Brain pericyte (primary cell): ENCODE measurements at regions not wholly inside any gene's neighbourhood (a gene's known extent, or its start where the extent isn't known, plus 50 kb on each side); places are given as distances from the start of the nearest gene placed in this dataset.
"Not testable (repeated sequence)": the region's sequence is repeated elsewhere in the genome, so short reads cannot be mapped to it uniquely, and the experiment has no call there.

ENCODE experiments used
- DNase-seq: peaks from one replicate; pipeline ENCODE4 v3.0.0-alpha.2; 2012; ENCODE audit warnings: low read depth, low spot score

DNA sequence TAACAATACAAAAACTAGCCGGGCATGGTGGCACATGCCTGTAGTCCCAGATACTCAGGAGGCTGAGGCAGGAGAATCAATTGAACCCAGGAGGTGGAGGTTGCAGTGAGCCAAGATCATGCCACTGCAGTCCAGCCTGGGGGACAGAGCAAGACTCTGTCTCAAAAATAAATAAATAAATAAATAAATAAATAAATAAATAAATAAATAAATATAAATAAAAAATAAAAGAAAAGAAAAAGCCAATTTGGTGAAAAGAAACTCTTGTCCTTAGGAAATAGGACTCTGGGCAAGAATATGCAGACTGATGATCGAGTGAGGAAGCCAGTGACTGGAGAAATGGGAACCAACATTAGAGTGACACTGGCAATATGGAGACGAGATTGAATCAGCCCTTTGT, 171.9 kb upstream of the DCC start:
- not testable (repeated sequence) for DNase-seq

DNA sequence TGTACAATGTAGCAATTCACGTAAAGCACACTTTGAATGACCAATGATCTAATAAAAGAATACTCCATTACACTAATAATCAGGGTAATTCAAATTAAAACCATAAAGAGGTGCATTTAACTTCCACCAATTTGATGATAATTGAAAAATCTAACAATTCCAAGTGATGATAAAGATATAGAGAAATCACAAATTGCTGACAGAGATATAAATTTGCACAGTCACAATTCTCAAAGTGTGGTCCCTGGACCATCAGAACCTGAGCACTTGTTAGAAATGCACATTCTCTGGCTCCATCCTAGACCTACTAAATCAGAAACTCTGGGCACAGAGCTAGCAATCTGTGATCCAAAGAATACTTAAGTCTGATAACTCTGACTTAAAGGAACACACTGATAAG, 165.8 kb upstream of the DCC start:
- DNase-seq: no peak

DNA sequence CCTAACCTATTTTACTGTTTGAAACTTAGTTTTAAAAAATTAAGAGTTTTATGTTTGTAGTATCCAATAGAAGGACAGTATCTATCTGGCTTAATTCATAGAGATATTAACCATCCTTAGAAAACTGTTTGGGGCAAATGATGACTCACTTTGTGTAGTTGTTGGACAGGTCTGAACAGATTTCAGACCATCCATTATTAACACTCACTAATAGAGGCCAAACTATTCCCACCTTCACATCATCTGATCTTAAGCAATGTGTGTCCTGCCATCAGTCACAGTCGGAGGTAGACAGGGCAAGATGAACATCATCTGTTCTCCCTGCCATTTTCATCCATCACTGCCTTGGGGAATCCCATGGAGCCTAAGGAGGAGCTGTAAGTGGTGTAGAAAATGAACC, 164.6 kb upstream of the DCC start:
- DNase-seq: no peak

DNA sequence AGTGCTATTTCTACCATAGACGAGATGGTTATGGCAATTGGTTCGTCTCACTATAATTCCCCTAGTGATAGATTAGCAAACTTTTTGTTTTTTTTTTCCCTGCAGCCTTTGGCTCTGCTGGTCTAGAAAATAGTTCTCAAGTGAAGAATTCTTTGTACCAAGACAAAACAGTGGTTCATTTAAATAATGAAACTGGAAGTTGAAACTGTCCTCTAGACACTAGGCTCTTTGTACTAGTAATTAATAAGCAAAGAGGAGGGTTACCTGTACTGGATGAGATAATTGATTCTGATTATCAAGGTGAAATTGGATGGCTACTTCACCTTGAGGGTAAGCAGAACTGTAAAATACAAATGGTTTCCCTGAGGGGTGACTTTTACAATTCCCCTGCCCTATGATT, 156.9 kb upstream of the DCC start:
- DNase-seq: no peak

DNA sequence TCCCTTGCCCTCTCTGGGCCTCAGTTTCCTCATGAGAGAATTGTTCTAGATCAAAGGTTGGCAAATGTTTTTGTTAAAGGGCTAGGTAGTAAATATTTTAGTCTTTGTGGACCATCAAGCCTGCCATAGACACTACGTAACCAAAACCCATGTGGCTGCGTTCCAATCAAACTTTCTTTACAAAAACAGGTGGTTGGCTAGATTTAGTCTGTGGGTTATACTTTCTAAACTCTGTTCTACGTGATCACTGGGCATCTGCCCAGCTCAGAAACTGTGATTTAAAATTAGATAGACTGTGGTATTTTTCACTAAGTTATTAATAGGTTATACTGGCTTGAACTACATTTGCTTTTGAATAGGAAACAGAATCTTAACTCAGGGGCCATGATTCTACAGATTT, 149.8 kb upstream of the DCC start:
- DNase-seq: no peak

DNA sequence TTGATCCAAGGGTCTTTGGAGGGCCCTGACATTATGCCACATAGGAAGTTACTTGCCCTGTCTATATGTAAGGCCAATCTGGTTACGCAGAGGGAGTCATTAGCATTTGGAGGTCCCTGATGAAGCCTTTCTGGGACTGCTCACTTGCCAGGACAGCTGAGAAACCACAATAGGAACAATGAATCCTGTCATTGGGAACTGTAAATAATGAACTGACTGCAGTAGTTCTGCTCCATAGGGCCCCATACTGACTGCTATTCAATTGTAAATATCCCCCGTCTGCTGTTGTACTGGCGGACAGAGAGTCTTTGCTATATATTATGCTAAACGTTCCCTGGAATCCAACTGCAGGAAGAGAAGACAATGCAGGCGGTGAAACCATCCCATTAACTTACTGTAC, 149.4 kb upstream of the DCC start:
- DNase-seq: no peak

DNA sequence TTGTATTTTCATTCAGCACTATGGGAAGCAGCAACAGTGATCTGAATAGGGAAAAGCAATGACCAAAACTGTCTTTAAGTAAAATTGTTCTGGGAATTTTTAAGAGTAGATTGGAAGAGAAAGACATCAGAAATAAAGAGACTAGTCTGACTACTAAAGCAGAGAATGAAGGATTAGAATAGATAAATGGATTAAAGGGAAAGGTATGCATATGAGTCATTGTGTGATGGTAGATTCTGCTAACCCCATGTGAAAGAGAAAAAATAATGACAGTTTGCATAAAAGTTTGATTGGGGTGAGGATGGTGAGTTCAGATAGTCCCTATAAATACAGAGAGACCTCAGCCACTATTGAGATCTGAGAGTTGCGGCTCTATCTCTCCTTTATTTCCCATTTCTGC, 139.6 kb upstream of the DCC start:
- no peak for DNase-seq

DNA sequence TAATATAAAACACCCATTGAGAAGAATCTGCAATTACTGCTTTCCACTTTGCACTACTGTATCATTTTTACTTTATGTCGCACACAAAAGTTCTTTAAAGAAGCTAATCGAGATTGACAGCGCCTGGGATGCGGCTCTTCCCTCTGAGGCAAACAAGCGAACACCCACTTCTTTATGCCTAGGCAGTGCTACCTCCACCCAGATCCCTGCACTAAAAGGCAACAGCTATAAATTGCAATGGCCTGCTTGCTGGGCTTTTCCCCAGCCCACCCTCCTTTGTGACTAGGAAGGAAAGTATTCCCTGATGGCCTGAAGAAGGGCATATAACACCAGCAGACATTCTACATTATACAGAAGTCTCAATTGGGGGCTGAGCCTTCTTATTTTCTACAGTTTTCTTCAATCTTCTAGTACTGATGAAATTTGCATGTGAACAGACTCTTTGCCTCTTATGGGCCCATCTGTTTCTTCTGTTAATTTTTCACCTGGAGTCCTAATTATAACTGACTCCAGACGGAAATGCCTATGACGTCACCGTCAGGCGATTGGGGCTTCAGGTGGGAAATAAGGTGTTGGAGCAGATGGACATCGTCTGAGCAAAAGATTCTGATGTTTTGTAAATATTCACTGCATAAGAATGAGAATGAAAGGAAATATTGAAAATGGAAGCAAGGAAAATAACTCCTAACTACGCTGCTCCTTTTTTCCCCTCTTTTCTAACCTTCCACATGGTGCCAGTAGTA, 138.9 kb upstream of the DCC start:
- no peak for DNase-seq

DNA sequence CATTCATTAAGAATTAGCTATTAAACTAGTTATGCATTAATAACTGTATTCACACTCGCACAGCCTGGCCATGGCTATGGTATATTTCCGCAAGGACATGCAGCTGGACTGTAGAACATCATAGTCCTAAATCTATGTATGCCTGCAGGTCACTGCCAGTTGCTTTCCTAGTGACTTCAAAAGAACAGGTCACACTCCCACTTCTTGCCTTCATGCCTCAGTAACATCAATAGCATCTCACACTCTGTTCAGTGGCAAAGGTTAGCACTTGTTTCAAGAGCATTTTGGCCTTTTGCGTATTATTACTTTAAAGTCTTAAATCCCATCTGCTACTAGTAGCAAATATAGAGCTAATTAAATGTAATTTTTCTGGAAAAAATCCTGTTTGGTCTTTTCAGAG, 131.4 kb upstream of the DCC start:
- DNase-seq: no peak

DNA sequence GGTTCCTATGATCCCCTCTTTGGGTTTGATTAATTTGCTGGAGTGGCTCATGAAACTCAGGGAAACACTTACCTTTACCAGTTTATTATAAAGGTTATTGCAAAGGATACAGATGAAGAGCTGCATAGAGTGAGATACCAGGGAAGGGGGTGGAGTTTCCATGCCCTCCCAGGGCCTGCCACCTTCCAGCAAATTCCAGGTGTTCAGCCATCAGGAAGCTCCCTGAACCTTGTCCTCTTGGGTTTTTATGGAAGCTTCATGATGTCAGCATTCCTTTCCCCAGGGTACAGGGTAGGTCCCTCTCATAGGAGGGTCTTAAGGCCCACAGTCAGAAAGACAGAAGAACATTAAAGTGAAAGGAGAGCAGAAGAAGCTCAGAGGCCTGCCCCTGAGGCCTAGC, 123.9 kb upstream of the DCC start:
- no peak for DNase-seq

DNA sequence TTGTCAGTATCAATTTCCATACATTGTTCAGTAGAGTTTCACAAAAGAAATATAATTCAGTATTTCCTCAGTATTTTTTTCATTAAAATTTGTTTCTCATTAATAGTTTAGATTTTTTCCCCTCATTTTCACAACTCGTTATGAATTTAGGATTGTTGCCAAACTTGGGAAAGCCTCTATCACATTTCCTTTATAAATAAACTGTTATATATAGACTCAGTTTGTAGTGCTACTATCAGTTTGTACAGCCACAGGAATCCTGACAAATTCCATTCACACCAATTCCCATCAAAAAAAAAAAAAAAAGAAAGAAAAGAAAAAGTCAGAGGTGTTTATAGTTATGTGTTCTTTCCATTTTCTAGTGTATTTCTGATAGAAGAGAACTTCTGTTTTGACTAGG, 123.3 kb upstream of the DCC start:
- no peak for DNase-seq

DNA sequence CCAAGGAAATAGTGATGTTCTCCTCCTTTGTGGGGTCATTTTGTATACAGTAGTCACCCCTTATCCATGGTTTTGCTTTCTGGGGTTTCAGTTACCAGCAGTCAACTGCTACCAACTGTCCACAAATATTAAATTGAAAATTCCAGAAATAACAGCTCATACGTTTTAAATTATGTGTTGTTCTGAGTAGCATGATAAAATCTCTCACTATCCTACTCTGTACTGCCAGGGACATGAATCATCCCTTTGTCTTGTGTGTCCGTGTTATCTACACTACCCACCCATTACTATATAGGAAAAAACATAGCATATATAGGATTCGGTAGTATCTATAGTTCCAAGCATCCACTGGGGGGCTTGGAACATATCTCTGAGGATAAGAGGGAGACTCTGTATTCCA, 120.9 kb upstream of the DCC start:
- no peak for DNase-seq

DNA sequence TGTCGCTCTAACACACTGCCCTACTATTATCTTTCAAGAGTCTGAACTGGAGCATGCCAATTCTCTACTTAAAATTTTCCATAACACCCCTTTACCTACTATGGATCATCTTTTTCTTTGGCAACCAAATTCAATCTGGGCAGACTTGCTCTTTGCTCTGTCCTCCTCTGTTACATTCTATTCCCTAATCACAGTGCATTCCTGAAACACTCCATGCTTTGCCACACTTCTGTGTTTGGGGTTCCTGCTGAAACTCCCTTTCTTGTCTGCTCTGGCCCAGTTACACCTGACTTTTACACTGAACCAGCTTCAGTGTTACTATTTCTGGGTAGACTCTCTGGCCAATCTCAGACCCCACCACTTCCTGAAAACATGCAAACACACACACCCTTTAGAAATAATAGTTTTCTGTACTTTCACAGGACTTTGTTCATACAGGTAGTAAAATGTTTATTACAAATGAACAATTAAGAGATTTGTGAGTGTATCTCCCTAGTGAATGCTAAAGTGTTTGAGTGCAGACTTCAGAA, 119.9 kb upstream of the DCC start:
- no peak for DNase-seq

DNA sequence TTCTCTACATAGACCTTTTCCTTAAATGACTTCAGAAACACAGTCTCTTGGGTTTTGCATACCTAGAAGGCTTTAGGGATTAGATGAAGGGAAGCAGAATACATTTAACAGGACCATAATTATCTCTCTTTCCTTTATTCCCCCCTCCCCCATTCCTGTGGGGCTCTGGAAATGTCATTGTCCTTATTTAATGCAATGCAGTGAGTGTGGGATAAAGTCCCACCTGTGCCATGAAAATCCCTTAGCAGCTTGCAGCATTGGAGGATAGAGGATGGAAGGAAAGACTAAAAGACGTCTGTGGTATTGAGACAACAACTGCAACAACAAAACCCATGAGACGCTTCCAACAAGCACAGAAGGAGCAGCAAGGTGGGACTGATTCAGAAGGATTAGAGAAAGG, 117.8 kb upstream of the DCC start:
- DNase-seq: no peak

DNA sequence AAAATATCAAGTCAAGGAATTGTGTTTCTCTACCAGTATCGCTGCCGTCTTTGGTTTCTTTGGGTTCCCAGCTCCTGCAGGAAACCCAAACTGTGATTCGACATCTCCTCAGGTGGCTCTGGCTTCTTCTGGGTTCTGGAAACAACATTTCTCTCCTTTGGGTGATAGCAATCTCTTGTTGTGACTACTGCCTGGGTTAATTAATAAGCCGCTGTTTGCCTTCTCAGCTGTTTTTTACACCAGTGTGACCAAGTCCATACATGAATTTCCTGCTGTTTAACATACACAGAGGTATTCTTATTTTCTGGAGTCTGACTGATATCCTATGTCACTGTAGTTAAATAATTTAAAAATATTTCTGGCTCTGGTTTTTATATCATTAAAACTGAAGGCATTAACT, 112.5 kb upstream of the DCC start:
- DNase-seq: no peak

DNA sequence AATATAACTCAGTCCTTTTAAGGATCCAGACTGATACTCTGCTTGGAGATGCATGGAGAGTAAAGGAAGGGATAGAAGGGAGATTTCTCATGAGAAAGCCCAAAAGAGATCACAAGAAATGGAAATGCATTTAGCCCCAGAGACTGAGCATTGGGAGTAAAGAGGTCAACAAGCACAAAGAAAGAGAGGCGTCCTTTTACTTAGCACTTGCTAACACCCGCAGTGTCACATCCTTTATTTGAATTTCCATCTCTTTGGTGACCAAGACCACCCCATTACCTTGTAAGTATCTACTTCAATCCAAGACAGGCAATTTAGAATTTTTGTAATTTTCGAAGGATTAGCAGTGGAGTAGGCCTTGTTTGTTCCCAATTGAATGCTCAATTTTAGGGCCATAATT, 111.8 kb upstream of the DCC start:
- DNase-seq: no peak

DNA sequence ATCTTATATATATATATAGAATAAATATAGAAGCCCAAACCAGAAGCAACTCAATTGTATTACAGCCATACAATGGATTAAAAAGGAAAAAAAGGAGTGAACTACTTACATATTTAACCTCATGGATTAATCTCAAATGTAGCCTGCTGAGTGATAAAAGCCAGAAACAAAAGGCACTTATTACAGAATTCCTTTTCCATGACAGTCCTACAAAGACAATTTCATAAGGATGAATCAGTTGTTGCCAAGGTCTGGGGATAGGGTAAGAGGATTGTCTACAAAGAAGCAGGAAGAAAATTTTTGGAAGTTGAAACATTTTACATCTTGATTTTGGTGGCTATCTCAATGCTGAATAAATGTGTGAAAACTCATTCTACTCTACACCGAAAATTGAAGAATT, 103.9 kb upstream of the DCC start:
- DNase-seq: no peak

DNA sequence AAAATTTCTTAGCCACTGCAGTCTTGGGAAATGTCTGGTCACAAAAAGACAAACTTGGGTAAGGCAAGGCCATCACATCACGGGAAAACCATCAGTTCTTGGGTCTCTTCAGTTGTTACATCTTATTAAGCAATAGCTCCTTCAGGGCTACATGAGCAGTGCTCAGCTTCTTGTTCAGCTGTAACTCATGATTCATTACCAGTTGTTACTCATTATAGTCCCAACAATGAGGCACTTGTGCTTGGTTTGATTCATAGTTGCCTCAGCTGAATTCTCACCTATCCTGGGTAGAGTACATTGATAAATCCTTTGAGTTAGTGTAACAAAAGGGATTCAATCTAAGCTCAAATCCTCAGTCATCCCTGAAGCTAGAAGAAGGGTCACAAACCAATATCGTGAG, 102.4 kb upstream of the DCC start:
- no peak for DNase-seq

DNA sequence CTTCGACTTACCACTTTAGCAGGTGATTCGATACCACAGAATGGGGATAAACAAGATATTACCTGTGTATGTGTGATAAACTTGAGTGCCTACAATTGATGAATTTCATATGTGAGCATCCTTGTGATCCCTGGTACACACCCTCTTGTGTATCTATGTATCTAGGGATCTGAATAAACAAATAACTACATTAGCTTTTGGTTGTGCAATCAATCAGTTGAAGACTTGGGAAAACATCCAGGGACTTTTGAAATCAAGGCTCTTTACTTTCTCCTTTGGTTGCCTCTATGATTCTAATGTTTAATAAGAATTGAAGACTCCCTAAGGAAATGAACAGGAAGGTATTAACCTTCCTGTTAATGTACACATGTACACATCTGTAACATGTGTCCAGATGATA, 97.3 kb upstream of the DCC start:
- DNase-seq: no peak

DNA sequence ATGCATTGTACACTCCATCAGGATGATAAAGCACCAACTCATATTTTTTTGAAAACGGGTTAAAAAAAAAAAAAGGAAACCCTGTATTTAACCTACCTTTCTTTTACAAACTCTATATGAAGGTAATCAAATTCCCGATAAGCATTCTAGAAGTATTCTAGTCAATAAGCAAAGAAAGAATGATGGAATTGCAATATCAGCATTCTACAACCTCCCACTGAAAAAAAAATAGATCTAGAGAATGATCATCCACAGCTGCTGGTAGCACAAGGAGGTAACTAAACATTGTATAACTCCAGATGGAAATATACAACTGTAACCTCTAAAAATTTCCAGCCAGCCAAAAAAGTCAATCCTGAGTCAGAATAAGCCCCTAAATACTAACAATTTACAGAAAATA, 95.3 kb upstream of the DCC start:
- DNase-seq: no peak

DNA sequence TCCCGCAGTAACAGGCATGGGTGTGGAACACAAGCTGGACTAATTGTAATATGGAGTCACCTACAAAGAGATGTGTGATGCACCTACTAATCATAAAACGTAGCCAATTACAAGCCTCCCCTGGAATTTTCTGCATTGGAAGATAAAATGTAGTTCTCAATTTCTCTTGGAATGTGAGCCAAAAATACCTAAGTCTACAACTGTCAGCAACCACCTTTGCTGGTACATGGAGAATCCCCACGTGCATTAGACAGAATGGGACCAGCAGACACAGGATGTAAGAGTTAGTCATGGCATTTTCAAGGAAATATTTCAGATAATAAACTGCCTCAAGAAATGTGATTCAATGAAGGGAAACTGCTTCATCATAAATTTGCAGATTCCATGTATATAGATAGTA, 85.6 kb upstream of the DCC start:
- no peak for DNase-seq

DNA sequence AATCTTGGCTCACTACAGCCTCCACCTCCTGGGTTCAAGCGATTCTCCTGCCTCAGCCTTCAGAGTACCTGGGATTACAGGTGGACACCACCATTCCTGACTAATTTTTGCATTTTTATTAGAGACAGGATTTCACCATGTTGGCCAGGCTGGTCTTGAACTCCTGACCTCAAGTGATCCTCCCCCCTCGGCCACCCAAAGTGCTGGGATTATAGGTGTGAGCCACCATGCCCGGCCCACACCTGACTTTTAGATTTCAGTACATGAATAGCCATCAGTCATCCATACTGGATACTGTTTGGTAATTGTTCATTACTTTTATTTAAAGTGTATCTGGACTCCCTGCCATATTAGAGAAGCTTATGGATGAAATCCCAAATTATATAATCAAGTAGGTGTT, 82.6 kb upstream of the DCC start:
- not testable (repeated sequence) for DNase-seq

DNA sequence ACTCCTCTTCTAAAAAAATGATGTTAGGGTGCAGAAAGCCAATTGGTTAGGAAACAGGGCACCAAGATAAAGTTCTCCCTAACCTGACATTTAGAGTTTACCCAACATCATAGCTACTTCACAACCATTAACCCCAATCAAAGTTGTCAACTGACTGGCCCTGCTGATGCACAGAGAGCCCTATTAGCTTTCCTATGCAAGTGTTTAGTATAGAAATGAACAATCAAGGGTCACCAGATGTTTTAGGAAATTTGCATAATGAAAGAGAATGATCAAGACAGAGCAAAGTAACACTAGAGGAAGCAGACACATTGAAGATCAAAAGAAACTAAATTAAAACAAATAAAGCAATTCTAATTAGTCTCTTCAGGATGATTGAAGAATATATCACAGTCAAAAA, 64.2 kb upstream of the DCC start:
- no peak for DNase-seq

DNA sequence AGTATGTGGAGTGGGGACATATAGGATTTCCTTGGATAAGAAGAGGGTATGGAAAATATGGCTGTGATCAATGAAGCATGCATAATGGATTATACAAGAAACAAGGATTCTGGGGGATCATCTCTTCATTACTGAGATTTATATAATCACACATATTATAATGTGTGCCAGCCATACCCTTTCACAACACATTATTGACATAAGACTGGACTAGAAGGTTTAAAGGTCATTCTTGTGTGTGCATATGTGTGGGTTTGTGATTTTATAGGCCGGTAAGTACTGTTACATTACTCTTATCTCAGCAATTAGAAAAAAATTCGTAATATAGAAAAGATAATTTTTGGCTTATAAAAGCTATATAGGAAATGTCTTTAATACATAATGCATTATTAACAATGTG, 62.2 kb upstream of the DCC start:
- no peak for DNase-seq
